Psoas muscle (tissue), 7 donors: ENCODE measurements at regions not wholly inside any gene's neighbourhood (a gene's known extent, or its start where the extent isn't known, plus 50 kb on each side); places are given as distances from the start of the nearest gene placed in this dataset.

Experiments used
- ATAC-seq, 4 donors: fragments of 200-7000 bp; cut with Tn5 transposase; one replicate each; pipeline ENCODE4 v1.9.1; 2020; ENCODE audit warnings: moderate library complexity in 3 of 4, mild to moderate bottlenecking in 2 of 4
- DNase-seq, 2 donors: peaks; one replicate each; pipeline ENCODE4 v3.0.0-alpha.2; 2020
- H3K27ac ChIP-seq: fragments of 200-600 bp; one replicate; pipeline ENCODE4 v1.8.0; 2022
- H3K27me3 ChIP-seq, 3 donors: fragments of 200-600 bp in 1 of 3; one replicate each; pipeline versions ENCODE4 v1.6.1 to v1.8.0; 2013 to 2022; ENCODE audit warnings: low read length in 2 of 3, mild to moderate bottlenecking in 2 of 3, moderate library complexity in 1 of 3; ENCODE audit not compliant: insufficient read depth in 3 of 3
- H3K36me3 ChIP-seq, 2 donors: fragments of 200-600 bp in 1 of 2; one replicate each; pipeline versions ENCODE4 v1.6.1 to v1.8.0; 2013 to 2022; ENCODE audit warnings: low read depth in 1 of 2, mild to moderate bottlenecking in 1 of 2, moderate library complexity in 1 of 2; ENCODE audit not compliant: insufficient read depth in 1 of 2
- H3K4me1 ChIP-seq: fragments of 200-600 bp; one replicate; pipeline ENCODE4 v1.8.0; 2022
- H3K4me3 ChIP-seq: fragments of 200-600 bp; one replicate; pipeline ENCODE4 v1.8.0; 2022; ENCODE audit warnings: mild to moderate bottlenecking
- H3K9me3 ChIP-seq: fragments of 200-600 bp; one replicate; pipeline ENCODE4 v1.8.0; 2022
- WGBS, 3 donors: extraction: QIAGEN DNeasy Blood & Tissue Kit; methylation state at CpG; one replicate each; pipeline versions ENCODE4 v1.1.6 to v1.1.7; 2013; 5-methylcytosine and 5-hydroxymethylcytosine counted together
- intact Hi-C, 2 donors: fragments of 100-400 bp; cut with DNase I; formaldehyde crosslinking; loops; one replicate each; pipeline versions ENCODE4 v1.11.0 to v1.14.2; 2022
- TF ChIP-seq, protein P1 (sequence below): fragments of 200-600 bp; IDR thresholded peaks from one replicate; pipeline ENCODE4 v1.8.0; 2022; ENCODE audit warnings: antibody characterized with exemption
- donor health status: healthy with polysubstance abuse.
- donor health status: DM: no; HTN: no; CAD: no; lungs with moderate emphysema.
- donor health status: Bipolar disorder and iron deficiency.
- donor health status: healthy.
- donor health status: DM: yes; HTN: yes; CAD: no.
- donor health status: DM: no; HTN: no; CAD: no.
- donor health status: DM: yes; HTN: yes; CAD: no.

GRCh38 chr18:4823091-4823490, 368.0 kb upstream of the DLGAP1 start:
- no peaks in the 10 kb centered on the region for H3K27me3 ChIP-seq
- 81 to 90% (median 83%) methylated on average over 3 of the region's 3 CpGs for WGBS, 3 donors
- H3K4me3 ChIP-seq = no peak overlapping the region
- intact Hi-C loops = no loop called here
- TF ChIP-seq, protein P1, sequence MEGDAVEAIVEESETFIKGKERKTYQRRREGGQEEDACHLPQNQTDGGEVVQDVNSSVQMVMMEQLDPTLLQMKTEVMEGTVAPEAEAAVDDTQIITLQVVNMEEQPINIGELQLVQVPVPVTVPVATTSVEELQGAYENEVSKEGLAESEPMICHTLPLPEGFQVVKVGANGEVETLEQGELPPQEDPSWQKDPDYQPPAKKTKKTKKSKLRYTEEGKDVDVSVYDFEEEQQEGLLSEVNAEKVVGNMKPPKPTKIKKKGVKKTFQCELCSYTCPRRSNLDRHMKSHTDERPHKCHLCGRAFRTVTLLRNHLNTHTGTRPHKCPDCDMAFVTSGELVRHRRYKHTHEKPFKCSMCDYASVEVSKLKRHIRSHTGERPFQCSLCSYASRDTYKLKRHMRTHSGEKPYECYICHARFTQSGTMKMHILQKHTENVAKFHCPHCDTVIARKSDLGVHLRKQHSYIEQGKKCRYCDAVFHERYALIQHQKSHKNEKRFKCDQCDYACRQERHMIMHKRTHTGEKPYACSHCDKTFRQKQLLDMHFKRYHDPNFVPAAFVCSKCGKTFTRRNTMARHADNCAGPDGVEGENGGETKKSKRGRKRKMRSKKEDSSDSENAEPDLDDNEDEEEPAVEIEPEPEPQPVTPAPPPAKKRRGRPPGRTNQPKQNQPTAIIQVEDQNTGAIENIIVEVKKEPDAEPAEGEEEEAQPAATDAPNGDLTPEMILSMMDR = no peak
- H3K4me1 ChIP-seq = no peaks in the 10 kb centered on the region
- H3K27ac ChIP-seq = no peak overlapping the region
- no peaks in the 10 kb centered on the region for H3K36me3 ChIP-seq
- H3K9me3 ChIP-seq = no peaks in the 10 kb centered on the region
- DNase-seq = no peak
- no peak for ATAC-seq

DNA sequence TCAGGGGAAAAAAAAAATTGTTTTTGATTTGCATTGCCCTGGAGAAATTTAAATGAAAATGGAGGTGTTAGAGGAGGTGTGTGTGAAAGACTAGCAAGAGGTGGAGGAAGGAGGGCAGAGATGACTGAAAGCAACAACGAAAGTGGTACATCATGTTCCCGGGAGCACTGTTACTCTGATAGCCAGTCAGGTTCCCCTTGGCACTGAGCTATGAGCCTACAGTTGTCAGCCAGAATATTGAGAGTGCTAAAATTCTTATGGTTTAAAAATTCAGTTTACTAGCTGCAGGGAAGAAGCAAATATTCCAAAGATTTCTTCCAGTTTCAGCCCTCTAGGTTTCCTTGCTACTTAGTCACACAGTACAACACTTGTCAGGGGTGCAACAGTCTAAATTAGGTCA, 366.7 kb upstream of the DLGAP1 start:
- no peaks in the 10 kb centered on the region for H3K9me3 ChIP-seq
- no peak overlapping the region for H3K27ac ChIP-seq

DNA sequence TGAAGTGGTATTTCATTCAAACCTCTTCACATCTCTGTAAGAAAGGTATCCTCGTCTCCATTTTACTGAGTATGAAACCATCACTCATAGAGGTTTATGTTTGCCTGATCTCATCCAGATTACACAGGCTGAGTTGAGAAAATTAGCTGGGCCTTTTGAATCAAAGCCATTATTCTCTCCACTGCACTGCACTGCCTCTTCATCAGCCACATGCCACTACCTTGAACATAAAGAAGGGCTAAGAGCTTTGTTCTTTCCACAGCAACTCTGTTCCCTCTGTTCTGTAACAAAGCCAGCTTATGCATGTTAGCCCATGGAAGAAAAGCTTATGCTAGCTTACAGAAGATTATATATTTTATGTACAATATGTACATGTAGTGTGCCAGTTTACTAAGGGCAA, 362.6 kb upstream of the DLGAP1 start:
- TF ChIP-seq, protein P1 = no peak
- ATAC-seq (no peak), DNase-seq (no peak)
- 72 to 77% (median 74%) methylated on average over 1 of the region's 1 CpG for WGBS, 3 donors
- H3K4me1 ChIP-seq = no peaks in the 10 kb centered on the region
- H3K27ac ChIP-seq = no peak overlapping the region
- H3K27me3 ChIP-seq = no peaks in the 10 kb centered on the region
- no peaks in the 10 kb centered on the region for H3K9me3 ChIP-seq
- intact Hi-C loops = no loop called here
- H3K36me3 ChIP-seq = no peaks in the 10 kb centered on the region
- no peak overlapping the region for H3K4me3 ChIP-seq

More for the DNA sequence above, 366.7 kb upstream of the DLGAP1 start:
- H3K4me3 ChIP-seq = no peak overlapping the region
- 69 to 79% (median 71%) methylated on average over 2 of the region's 2 CpGs for WGBS, 3 donors
- no peak for DNase-seq
- no peak for ATAC-seq
- H3K27me3 ChIP-seq = no peaks in the 10 kb centered on the region
- TF ChIP-seq, protein P1 = no peak
- intact Hi-C loops = no loop called here
- no peaks in the 10 kb centered on the region for H3K36me3 ChIP-seq
- H3K4me1 ChIP-seq = no peaks in the 10 kb centered on the region

DNA sequence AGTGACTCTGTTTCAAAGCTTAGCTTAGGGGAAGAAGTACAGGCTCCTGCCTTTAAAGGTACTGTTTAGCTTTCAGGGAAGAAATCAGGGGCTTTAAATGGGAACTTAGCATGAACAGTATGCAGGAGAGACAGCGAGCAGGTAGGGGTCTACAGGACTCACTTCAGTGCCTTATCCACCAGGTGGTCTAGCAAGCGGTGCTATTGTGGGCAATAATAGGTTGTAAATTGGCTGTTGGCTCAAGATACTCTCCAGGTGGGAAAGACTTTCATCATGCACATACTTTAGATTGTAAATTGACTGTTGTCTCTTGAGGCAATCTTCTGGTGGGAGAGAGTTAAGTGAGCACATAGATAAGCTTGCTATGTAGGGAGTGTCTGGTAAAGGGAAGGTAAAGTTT, 358.6 kb upstream of the DLGAP1 start:
- Histone ChIP-seq H3K9me3 (no peaks in the 10 kb centered on the region), H3K4me3 (no peak overlapping the region), H3K36me3 (no peaks in the 10 kb centered on the region), H3K4me1 (no peaks in the 10 kb centered on the region), H3K27me3 (no peaks in the 10 kb centered on the region), H3K27ac (no peak overlapping the region)
- WGBS, 3 donors = 74 to 90% (median 79%) methylated on average over 2 of the region's 2 CpGs
- intact Hi-C loops = no loop called here
- ATAC-seq (no peak), DNase-seq (no peak)
- TF ChIP-seq, protein P1 = no peak

DNA sequence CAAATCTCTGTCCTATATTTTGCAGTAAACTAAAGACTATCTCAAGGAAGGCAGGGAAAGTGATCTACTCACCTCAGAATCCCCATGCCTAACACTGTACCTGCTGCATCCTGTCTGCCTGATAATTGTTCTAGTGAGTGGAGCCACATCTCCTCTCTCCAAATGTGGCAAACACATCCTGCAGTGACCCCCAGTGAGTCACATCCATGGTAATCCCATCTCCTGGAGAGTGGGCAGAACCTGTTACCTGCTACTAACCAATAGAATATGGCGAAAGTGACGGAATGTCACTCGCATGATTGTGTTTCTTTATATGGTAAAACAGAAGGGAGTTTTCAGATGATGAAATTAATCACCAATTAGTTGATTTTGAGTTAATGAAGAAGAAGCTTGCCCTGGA, 353.8 kb upstream of the DLGAP1 start:
- no peaks in the 10 kb centered on the region for H3K27me3 ChIP-seq
- intact Hi-C loops = no loop called here
- no peaks in the 10 kb centered on the region for H3K36me3 ChIP-seq
- H3K27ac ChIP-seq = no peak overlapping the region
- DNase-seq = no peak
- no peak for ATAC-seq
- H3K4me1 ChIP-seq = no peaks in the 10 kb centered on the region
- TF ChIP-seq, protein P1 = no peak
- 70 to 97% (median 90%) methylated on average over 3 of the region's 3 CpGs for WGBS, 3 donors
- H3K9me3 ChIP-seq = no peaks in the 10 kb centered on the region
- no peak overlapping the region for H3K4me3 ChIP-seq
